PC-9 (cell line): ENCODE measurements at regions not wholly inside any gene's neighbourhood (a gene's known extent, or its start where the extent isn't known, plus 50 kb on each side); places are given as distances from the start of the nearest gene placed in this dataset.
"Not testable (repeated sequence)": the region's sequence is repeated elsewhere in the genome, so short reads cannot be mapped to it uniquely, and the experiment has no call there.

ENCODE experiments used
- CTCF ChIP-seq: fragments of 200-600 bp; sonication (generic); conservative IDR thresholded peaks from 2 replicates; pipeline ENCODE4 v1.6.1; 2017; ENCODE audit warnings: mixed run types, antibody characterized with exemption, mild to moderate bottlenecking, moderate library complexity
- EZH2 ChIP-seq: fragments of 200-600 bp; sonication (generic); IDR thresholded peaks from 2 replicates; pipeline ENCODE4 v1.8.0; 2017; ENCODE audit warnings: antibody characterized with exemption, low read depth

DNA sequence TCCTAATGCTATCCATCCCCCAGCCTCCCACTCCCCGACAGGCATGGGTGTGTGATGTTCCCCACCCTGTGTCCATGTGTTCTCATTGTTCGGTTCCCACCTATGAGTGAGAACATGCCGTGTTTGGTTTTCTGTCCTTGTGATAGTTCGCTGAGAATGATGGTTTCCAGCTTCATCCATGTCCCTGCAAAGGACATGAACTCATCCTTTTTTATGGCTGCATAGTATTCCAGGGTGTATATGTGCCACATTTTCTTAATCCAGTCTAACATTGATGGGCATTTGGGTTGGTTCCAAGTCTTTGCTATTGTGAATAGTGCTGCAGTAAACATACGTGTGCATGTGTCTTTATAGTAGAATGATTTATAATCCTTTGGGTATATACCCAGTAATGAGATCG is 328.9 kb downstream of the BCAT1 start:
- not testable (repeated sequence) for TF ChIP-seq CTCF, EZH2
